ENCODE measurements at regions not wholly inside any gene's neighbourhood (a gene's known extent, or its start where the extent isn't known, plus 50 kb on each side); places are given as distances from the start of the nearest gene placed in this dataset.
"Not testable (repeated sequence)": the region's sequence is repeated elsewhere in the genome, so short reads cannot be mapped to it uniquely, and the experiment has no call there.

GRCh38 chr5:77864997-77865396 lies 88.9 kb upstream of the TBCA start:
- Histone ChIP-seq H3K4me3 (no peak overlapping the region), H3K27ac (no peak overlapping the region), H3K9me3 (no peaks in the 10 kb centered on the region), H3K4me1 (ENCODE audit: control insufficient read depth in 1 of 2, low read depth in 2 of 2) (no peaks in the 10 kb centered on the region), H3K27me3 (replicated peaks; ENCODE audit: insufficient read depth) (no peaks in the 10 kb centered on the region), H3K36me3 (no peaks in the 10 kb centered on the region)
- DNase-seq (ENCODE audit: low spot score) (no peak), ATAC-seq (ENCODE audit: insufficient number of reproducible peaks, low FRiP score, low read depth) (no peak)
- no peak for TF ChIP-seq CTCF (IDR thresholded peaks at IDR 0.05)

GRCh38 chr5:77863181-77863580 lies 87.0 kb upstream of the TBCA start:
- Histone ChIP-seq H3K36me3 (no peaks in the 10 kb centered on the region), H3K4me3 (no peak overlapping the region), H3K9me3 (no peaks in the 10 kb centered on the region), H3K4me1 (ENCODE audit: control insufficient read depth in 1 of 2, low read depth in 2 of 2) (no peaks in the 10 kb centered on the region), H3K27me3 (replicated peaks; ENCODE audit: insufficient read depth) (no peaks in the 10 kb centered on the region), H3K27ac (no peak overlapping the region)
- TF ChIP-seq CTCF (IDR thresholded peaks at IDR 0.05) = no peak
- ATAC-seq (ENCODE audit: insufficient number of reproducible peaks, low FRiP score, low read depth) (no peak), DNase-seq (ENCODE audit: low spot score) (no peak)

GRCh38 chr5:77861576-77861975 lies 85.4 kb upstream of the TBCA start:
- Histone ChIP-seq H3K27me3 (replicated peaks; ENCODE audit: insufficient read depth) (no peaks in the 10 kb centered on the region), H3K9me3 (no peaks in the 10 kb centered on the region), H3K4me3 (no peak overlapping the region), H3K36me3 (no peaks in the 10 kb centered on the region), H3K4me1 (ENCODE audit: control insufficient read depth in 1 of 2, low read depth in 2 of 2) (no peaks in the 10 kb centered on the region), H3K27ac (no peak overlapping the region)
- no peak for TF ChIP-seq CTCF (IDR thresholded peaks at IDR 0.05)
- ATAC-seq (ENCODE audit: insufficient number of reproducible peaks, low FRiP score, low read depth) = no peak
- no peak for DNase-seq (ENCODE audit: low spot score)

GRCh38 chr5:77859306-77859705 lies 83.2 kb upstream of the TBCA start:
- Histone ChIP-seq H3K9me3 (no peaks in the 10 kb centered on the region), H3K4me1 (ENCODE audit: control insufficient read depth in 1 of 2, low read depth in 2 of 2) (no peaks in the 10 kb centered on the region), H3K27me3 (replicated peaks; ENCODE audit: insufficient read depth) (no peaks in the 10 kb centered on the region), H3K27ac (no peak overlapping the region), H3K36me3 (no peaks in the 10 kb centered on the region), H3K4me3 (no peak overlapping the region)
- no peak for TF ChIP-seq CTCF (IDR thresholded peaks at IDR 0.05)
- DNase-seq (ENCODE audit: low spot score) = no peak
- ATAC-seq (ENCODE audit: insufficient number of reproducible peaks, low FRiP score, low read depth) = no peak

- not testable (repeated sequence) for ATAC-seq (ENCODE audit: insufficient number of reproducible peaks, low FRiP score, low read depth); DNase-seq (ENCODE audit: low spot score); H3K27ac ChIP-seq; H3K36me3 ChIP-seq; H3K4me1 ChIP-seq (ENCODE audit: control insufficient read depth in 1 of 2, low read depth in 2 of 2); H3K27me3 ChIP-seq (replicated peaks; ENCODE audit: insufficient read depth); H3K4me3 ChIP-seq; H3K9me3 ChIP-seq
Observed at GRCh38 chr5:77858678-77859077, 82.5 kb upstream of the TBCA start.

- Histone ChIP-seq H3K27me3 (replicated peaks; ENCODE audit: insufficient read depth) (no peaks in the 10 kb centered on the region), H3K27ac (no peak overlapping the region), H3K4me3 (no peak overlapping the region), H3K36me3 (no peaks in the 10 kb centered on the region), H3K9me3 (no peaks in the 10 kb centered on the region), H3K4me1 (ENCODE audit: control insufficient read depth in 1 of 2, low read depth in 2 of 2) (peaks cover 5 to 14% of the 10 kb centered on the region in 2 donors)
- ATAC-seq (ENCODE audit: insufficient number of reproducible peaks, low FRiP score, low read depth) = no peak
- TF ChIP-seq CTCF (IDR thresholded peaks at IDR 0.05) = no peak
- DNase-seq (ENCODE audit: low spot score) = no peak
Observed at GRCh38 chr5:77855369-77855768, 79.2 kb upstream of the TBCA start.

Measured in thoracic aorta (tissue), 2 donors.